Ovary (tissue), 7 donors: ENCODE measurements at regions not wholly inside any gene's neighbourhood (a gene's known extent, or its start where the extent isn't known, plus 50 kb on each side); places are given as distances from the start of the nearest gene placed in this dataset.
"Not testable (repeated sequence)": the region's sequence is repeated elsewhere in the genome, so short reads cannot be mapped to it uniquely, and the experiment has no call there.

Source experiments
- DNase-seq, 5 donors: peaks; one replicate each; pipeline ENCODE4 v3.0.0-alpha.2; 2019 to 2020
- H3K27ac ChIP-seq, 2 donors: fragments of 200-600 bp; one replicate each; pipeline versions ENCODE4 v1.5.1 to v1.8.0; 2019 to 2022
- H3K27me3 ChIP-seq: fragments of 200-600 bp; one replicate; pipeline ENCODE4 v1.8.0; 2022
- H3K36me3 ChIP-seq: fragments of 200-600 bp; sonication (generic); one replicate; pipeline ENCODE4 v1.5.1; 2019
- H3K4me1 ChIP-seq: one replicate; pipeline ENCODE4 v1.8.1; 2013; ENCODE audit warnings: mild to moderate bottlenecking, moderate library complexity; ENCODE audit not compliant: insufficient read depth
- H3K4me3 ChIP-seq: fragments of 200-600 bp; sonication (generic); one replicate; pipeline ENCODE4 v1.5.1; 2017
- H3K9me3 ChIP-seq, 2 donors: fragments of 200-600 bp in 1 of 2; sonication (generic) in 1 of 2; one replicate each; pipeline versions ENCODE4 v1.5.1 to v1.8.1; 2013 to 2019; ENCODE audit warnings: mild to moderate bottlenecking in 1 of 2, moderate library complexity in 1 of 2
- EP300 ChIP-seq: sonication (generic); formaldehyde crosslinking; IDR thresholded peaks from one replicate; pipeline ENCODE4 v1.6.1; 2017; ENCODE audit warnings: antibody characterized with exemption
- POLR2A ChIP-seq: fragments of 450-650 bp; IDR thresholded peaks from one replicate; pipeline ENCODE4 v1.6.1; 2017; ENCODE audit warnings: antibody characterized with exemption, mild to moderate bottlenecking, moderate library complexity
- WGBS, 3 donors: extraction: QIAGEN DNeasy Blood & Tissue Kit in 1 of 3; methylation state at CpG; one replicate each; pipeline versions ENCODE4 v1.1.5 to v1.1.7; 2013 to 2017; 5-methylcytosine and 5-hydroxymethylcytosine counted together
- intact Hi-C, 4 donors: fragments of 100-400 bp; cut with DNase I; formaldehyde crosslinking; loops; one replicate each; pipeline versions ENCODE4 v1.11.0 to v1.15.1; 2022 to 2023
- TF ChIP-seq, protein P1 (sequence below), 3 donors: fragments of 450-650 bp in 2 of 3; fragments of 200-600 bp in 1 of 3; IDR thresholded peaks; one replicate each; pipeline versions ENCODE4 v1.5.1 to v1.8.0; 2016 to 2022; ENCODE audit warnings: antibody characterized with exemption in 3 of 3, mild to moderate bottlenecking in 1 of 3
- donor health status: DM: no; HTN: no; CAD: no; lungs with moderate emphysema.
- donor health status: DM: no; HTN: no; CAD: no.
- donor health status: Bipolar disorder and iron deficiency.
- donor health status: DM: no; HTN: no; CAD: no.
- donor health status: DM: yes; HTN: yes; CAD: no.

DNA sequence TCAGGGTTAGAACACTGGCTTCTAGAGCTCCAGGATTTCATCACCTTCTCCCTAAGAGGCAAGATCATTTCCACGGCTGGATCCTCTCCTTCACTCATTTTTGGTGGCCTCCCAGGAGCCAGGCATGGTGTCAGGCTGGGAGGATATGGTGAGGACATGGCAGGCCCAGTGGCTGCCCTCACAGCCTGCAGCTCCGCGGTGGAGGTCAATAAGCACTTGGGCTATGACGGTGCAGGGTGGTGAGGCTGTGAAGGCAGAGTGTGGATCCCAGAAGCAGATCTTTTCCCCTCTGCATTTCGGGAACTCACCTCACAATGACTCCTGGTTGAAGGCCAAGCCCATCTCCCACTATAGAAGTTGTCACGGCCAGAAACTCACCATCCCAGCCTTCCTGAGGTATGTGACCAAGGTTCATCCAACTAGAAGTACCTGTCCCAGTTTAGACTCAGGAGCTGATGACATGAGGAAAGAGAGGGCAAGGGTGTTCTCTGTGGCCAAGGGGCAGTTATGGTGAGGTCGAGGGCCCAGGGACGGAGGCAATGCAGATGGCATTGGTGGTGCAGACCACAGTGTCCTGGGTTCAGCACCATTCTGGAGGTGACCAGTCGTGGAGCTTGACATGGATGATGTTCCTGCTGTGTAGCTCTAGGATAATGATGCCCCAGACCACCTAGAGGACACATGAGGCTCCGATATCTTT lies 100.1 kb upstream of the SMAD3 start:
- H3K27me3 ChIP-seq: no peaks in the 10 kb centered on the region
- TF ChIP-seq POLR2A (no peak), EP300 (no peak)
- TF ChIP-seq, protein P1, sequence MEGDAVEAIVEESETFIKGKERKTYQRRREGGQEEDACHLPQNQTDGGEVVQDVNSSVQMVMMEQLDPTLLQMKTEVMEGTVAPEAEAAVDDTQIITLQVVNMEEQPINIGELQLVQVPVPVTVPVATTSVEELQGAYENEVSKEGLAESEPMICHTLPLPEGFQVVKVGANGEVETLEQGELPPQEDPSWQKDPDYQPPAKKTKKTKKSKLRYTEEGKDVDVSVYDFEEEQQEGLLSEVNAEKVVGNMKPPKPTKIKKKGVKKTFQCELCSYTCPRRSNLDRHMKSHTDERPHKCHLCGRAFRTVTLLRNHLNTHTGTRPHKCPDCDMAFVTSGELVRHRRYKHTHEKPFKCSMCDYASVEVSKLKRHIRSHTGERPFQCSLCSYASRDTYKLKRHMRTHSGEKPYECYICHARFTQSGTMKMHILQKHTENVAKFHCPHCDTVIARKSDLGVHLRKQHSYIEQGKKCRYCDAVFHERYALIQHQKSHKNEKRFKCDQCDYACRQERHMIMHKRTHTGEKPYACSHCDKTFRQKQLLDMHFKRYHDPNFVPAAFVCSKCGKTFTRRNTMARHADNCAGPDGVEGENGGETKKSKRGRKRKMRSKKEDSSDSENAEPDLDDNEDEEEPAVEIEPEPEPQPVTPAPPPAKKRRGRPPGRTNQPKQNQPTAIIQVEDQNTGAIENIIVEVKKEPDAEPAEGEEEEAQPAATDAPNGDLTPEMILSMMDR (IDR thresholded peaks at IDR 0.05): no peak
- intact Hi-C loops: no loop called here
- H3K27ac ChIP-seq: no peak overlapping the region
- no peak overlapping the region for H3K4me3 ChIP-seq
- 93 to 95% (median 95%) methylated on average over 10 of the region's 10 CpGs for WGBS, 3 donors
- no peaks in the 10 kb centered on the region for H3K4me1 ChIP-seq
- H3K9me3 ChIP-seq: no peaks in the 10 kb centered on the region
- DNase-seq: no peak
- H3K36me3 ChIP-seq: no peaks in the 10 kb centered on the region

DNA sequence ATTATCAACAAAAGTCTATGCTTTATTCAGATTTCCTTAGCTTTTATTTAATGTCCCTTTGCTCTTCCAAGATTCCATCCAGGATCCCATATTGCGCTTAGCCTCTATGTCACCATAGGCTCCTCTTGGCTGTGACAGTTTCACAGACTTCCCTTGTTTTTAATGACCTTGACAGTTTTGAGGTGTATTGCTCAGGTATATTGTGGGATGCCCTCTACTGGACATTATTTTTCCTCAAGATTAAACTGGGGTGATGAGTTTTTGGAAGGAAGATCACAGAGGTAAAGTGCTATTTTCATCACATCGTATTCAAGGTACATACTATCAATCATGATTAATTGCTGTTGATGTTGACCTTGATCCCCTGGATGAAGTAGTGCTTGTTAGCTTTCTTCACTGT lies 99.1 kb upstream of the SMAD3 start:
- no peaks in the 10 kb centered on the region for H3K4me1 ChIP-seq
- H3K9me3 ChIP-seq: no peaks in the 10 kb centered on the region
- no peak for TF ChIP-seq POLR2A
- TF ChIP-seq, protein P1 (IDR thresholded peaks at IDR 0.05): no peak
- TF ChIP-seq EP300: no peak
- 73 to 74% (median 73%) methylated on average over 2 of the region's 2 CpGs for WGBS, 3 donors
- no peaks in the 10 kb centered on the region for H3K36me3 ChIP-seq
- no peak for DNase-seq
- H3K27ac ChIP-seq: no peak overlapping the region
- no peak overlapping the region for H3K4me3 ChIP-seq
- intact Hi-C loops: no loop called here
- no peaks in the 10 kb centered on the region for H3K27me3 ChIP-seq

- Histone ChIP-seq H3K9me3 (no peaks in the 10 kb centered on the region), H3K36me3 (no peaks in the 10 kb centered on the region), H3K4me3 (no peak overlapping the region), H3K27ac (no peak overlapping the region), H3K4me1 (no peaks in the 10 kb centered on the region), H3K27me3 (no peaks in the 10 kb centered on the region)
- DNase-seq: no peak
- 92 to 93% (median 93%) methylated on average over 10 of the region's 10 CpGs for WGBS, 3 donors
- intact Hi-C loops: no loop called here
- TF ChIP-seq, protein P1 (IDR thresholded peaks at IDR 0.05): no peak
- TF ChIP-seq POLR2A (no peak), EP300 (no peak)
These were observed 96.4 kb upstream of the SMAD3 start for GRCh38 chr15:66968806-66969596.

GRCh38 chr15:66974131-66974530 lies 91.3 kb upstream of the SMAD3 start:
- intact Hi-C loops, DNase-seq: not testable (repeated sequence)
- 94 to 95% (median 94%) methylated on average over 10 of the region's 10 CpGs for WGBS, 3 donors

GRCh38 chr15:66976106-66976640 lies 89.2 kb upstream of the SMAD3 start:
- H3K27me3 ChIP-seq, intact Hi-C loops, H3K9me3 ChIP-seq, DNase-seq, H3K4me3 ChIP-seq, H3K27ac ChIP-seq, H3K4me1 ChIP-seq, H3K36me3 ChIP-seq: not testable (repeated sequence)
- 91 to 96% (median 94%) methylated on average over 18 of the region's 18 CpGs for WGBS, 3 donors

More at GRCh38 chr15:66974131-66974530, 91.3 kb upstream of the SMAD3 start:
- not testable (repeated sequence) for H3K27me3 ChIP-seq, H3K4me1 ChIP-seq, H3K27ac ChIP-seq, H3K4me3 ChIP-seq, H3K9me3 ChIP-seq, H3K36me3 ChIP-seq

GRCh38 chr15:66980326-66980725 lies 85.1 kb upstream of the SMAD3 start:
- H3K27me3 ChIP-seq, H3K9me3 ChIP-seq, H3K27ac ChIP-seq, H3K4me1 ChIP-seq, DNase-seq, H3K36me3 ChIP-seq, intact Hi-C loops, H3K4me3 ChIP-seq: not testable (repeated sequence)
- WGBS, 3 donors: 20 to 30% (median 22%) methylated on average over 3 of the region's 3 CpGs
